ENCODE measurements at regions not wholly inside any gene's neighbourhood (a gene's known extent, or its start where the extent isn't known, plus 50 kb on each side); places are given as distances from the start of the nearest gene placed in this dataset.
"Not testable (repeated sequence)": the region's sequence is repeated elsewhere in the genome, so short reads cannot be mapped to it uniquely, and the experiment has no call there.

GRCh38 chr3:74413547-74414241, 200.8 kb downstream of the CNTN3 start:
- no peak for DNase-seq

- no peak for DNase-seq
Measured at GRCh38 chr3:74410276-74410941, 204.1 kb downstream of the CNTN3 start.

- no peak for DNase-seq
Measured at GRCh38 chr3:74409066-74409465, 205.4 kb downstream of the CNTN3 start.

- DNase-seq: no peak
Measured at GRCh38 chr3:74403307-74403706, 211.2 kb downstream of the CNTN3 start.

GRCh38 chr3:74402821-74403220, 211.6 kb downstream of the CNTN3 start:
- DNase-seq: no peak

GRCh38 chr3:74393426-74393825, 221.0 kb downstream of the CNTN3 start:
- DNase-seq: no peak

- no peak for DNase-seq
Measured at GRCh38 chr3:74390121-74390877, 224.2 kb downstream of the CNTN3 start.

GRCh38 chr3:74387111-74387735, 227.2 kb downstream of the CNTN3 start:
- DNase-seq: no peak

GRCh38 chr3:74384159-74384558, 230.3 kb downstream of the CNTN3 start:
- DNase-seq: no peak

GRCh38 chr3:74377669-74378068, 236.8 kb downstream of the CNTN3 start:
- DNase-seq: no peak

GRCh38 chr3:74376323-74376722, 238.1 kb downstream of the CNTN3 start:
- DNase-seq: not testable (repeated sequence)

GRCh38 chr3:74375653-74376052, 238.8 kb downstream of the CNTN3 start:
- DNase-seq: no peak

- DNase-seq: no peak
Measured at GRCh38 chr3:74372743-74373142, 241.7 kb downstream of the CNTN3 start.

- no peak for DNase-seq
Measured at GRCh38 chr3:74370342-74370741, 244.1 kb downstream of the CNTN3 start.

- no peak for DNase-seq
Measured at GRCh38 chr3:74366331-74366730, 248.1 kb downstream of the CNTN3 start.

- DNase-seq: no peak
Measured at GRCh38 chr3:74363346-74363745, 251.1 kb downstream of the CNTN3 start.

GRCh38 chr3:74360406-74360805, 254.1 kb downstream of the CNTN3 start:
- DNase-seq: no peak

- DNase-seq: no peak
Measured at GRCh38 chr3:74357881-74358280, 256.6 kb downstream of the CNTN3 start.

GRCh38 chr3:74353039-74353438, 261.4 kb downstream of the CNTN3 start:
- no peak for DNase-seq

- no peak for DNase-seq
Measured at GRCh38 chr3:74352166-74352565, 262.3 kb downstream of the CNTN3 start.

GRCh38 chr3:74351213-74351612, 263.2 kb downstream of the CNTN3 start:
- DNase-seq: no peak

- DNase-seq: no peak
Measured at GRCh38 chr3:74349015-74349414, 265.4 kb downstream of the CNTN3 start.

GRCh38 chr3:74347563-74348268, 266.7 kb downstream of the CNTN3 start:
- DNase-seq: no peak
